ENCODE measurements at regions not wholly inside any gene's neighbourhood (a gene's known extent, or its start where the extent isn't known, plus 50 kb on each side); places are given as distances from the start of the nearest gene placed in this dataset.

DNA sequence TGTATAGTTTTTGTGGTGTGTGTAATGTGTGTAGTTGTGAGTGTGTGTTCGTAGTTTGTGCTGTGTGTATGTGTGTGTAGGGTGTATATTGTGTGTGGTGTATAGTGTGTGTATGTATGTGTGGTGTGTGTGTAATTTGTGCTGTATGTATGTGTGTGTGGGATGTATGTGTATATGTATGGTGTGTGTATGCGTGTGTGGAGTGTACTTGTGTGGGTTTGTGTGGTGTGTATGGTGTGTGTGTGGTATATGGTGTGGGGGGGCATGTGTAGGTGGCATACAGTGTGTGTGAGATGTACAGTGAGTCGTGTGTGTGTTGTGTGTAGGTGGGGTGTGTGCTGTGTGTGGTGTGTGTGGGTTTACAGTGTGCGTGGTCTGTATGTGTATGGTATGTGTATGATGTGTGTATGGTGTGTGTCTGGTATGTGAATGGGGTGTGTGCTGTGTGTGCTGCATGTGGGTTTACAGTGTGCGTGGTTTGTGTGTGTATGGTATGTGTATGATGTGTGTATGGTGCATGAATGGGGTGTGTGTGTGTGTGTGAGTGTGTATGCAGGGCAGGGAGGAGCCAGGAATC is 125.2 kb downstream of the GADD45G start:
- no peak for TF ChIP-seq SUZ12 (IDR thresholded peaks at IDR 0.05; ENCODE audit: extremely low read depth, insufficient read depth, insufficient read length)
- TF ChIP-seq ZNF274 (IDR thresholded peaks at IDR 0.05; ENCODE audit: low read depth, low read length): no peak
